OCI-LY3 (cell line): ENCODE measurements at regions not wholly inside any gene's neighbourhood (a gene's known extent, or its start where the extent isn't known, plus 50 kb on each side); places are given as distances from the start of the nearest gene placed in this dataset.

Experiments
- H2AFZ ChIP-seq: fragments of 200-600, 300-600 bp; shearing (Covaris generic); 2 replicates; pipeline ENCODE4 v1.6.0; 2014; ENCODE audit warnings: antibody characterized with exemption, low read depth, low read length
- H3K27ac ChIP-seq: fragments of 200-600, 300-600 bp; sonication (generic); 2 replicates; pipeline ENCODE4 v1.5.1; 2014; ENCODE audit warnings: mild to moderate bottlenecking, low read length, moderate library complexity, mixed read lengths
- H3K27me3 ChIP-seq: fragments of 200-600, 300-600 bp; sonication (generic); 2 replicates; pipeline ENCODE4 v1.6.1; 2014; ENCODE audit warnings: low read depth, low read length, mixed read lengths
- H3K36me3 ChIP-seq: fragments of 200-600, 300-600 bp; sonication (generic); replicated peaks from 2 replicates; pipeline ENCODE3; 2014; ENCODE audit warnings: low read depth, low read length, mixed read lengths
- H3K4me1 ChIP-seq: fragments of 300-600, 200-600 bp; sonication (generic); 2 replicates; pipeline ENCODE4 v1.6.1; 2014; ENCODE audit warnings: low read length, mixed read lengths
- H3K4me2 ChIP-seq: fragments of 200-600, 300-600 bp; sonication (generic); 2 replicates; pipeline ENCODE4 v1.6.1; 2014; ENCODE audit warnings: low read length, mixed read lengths
- H3K4me3 ChIP-seq: fragments of 300-600, 200-600 bp; sonication (generic); 2 replicates; pipeline ENCODE4 v1.5.1; 2014; ENCODE audit warnings: antibody characterized with exemption, mild to moderate bottlenecking, low read length, moderate library complexity
- H3K79me2 ChIP-seq: fragments of 300-600, 200-600 bp; shearing (Covaris generic); 2 replicates; pipeline ENCODE4 v1.6.1; 2014; ENCODE audit warnings: mild to moderate bottlenecking, low read length, mixed read lengths
- H3K9ac ChIP-seq: fragments of 300-600, 200-600 bp; shearing (Covaris generic); 2 replicates; pipeline ENCODE4 v1.6.0; 2014; ENCODE audit warnings: mild to moderate bottlenecking, low read length, moderate library complexity
- H3K9me3 ChIP-seq: fragments of 200-600, 300-600 bp; shearing (Covaris generic); 2 replicates; pipeline ENCODE4 v1.6.1; 2014; ENCODE audit warnings: low read length, mixed read lengths; ENCODE audit not compliant: insufficient read depth
- H4K20me1 ChIP-seq: fragments of 200-600, 300-600 bp; sonication (generic); 2 replicates; pipeline ENCODE4 v1.6.1; 2016; ENCODE audit warnings: low read length, mixed read lengths; ENCODE audit not compliant: insufficient read depth
- EZH2phosphoT487 ChIP-seq: fragments of 200-600 bp; shearing (Covaris generic); IDR thresholded peaks from 2 replicates; pipeline ENCODE4 v1.6.1; 2018; ENCODE audit warnings: antibody characterized with exemption, mixed run types, low read depth
- TF ChIP-seq, protein P1 (sequence below): fragments of 200-600, 300-600 bp; sonication (generic); IDR thresholded peaks from 2 replicates; pipeline ENCODE4 v1.5.1; 2014; ENCODE audit warnings: antibody characterized with exemption, low read length, low read depth

DNA sequence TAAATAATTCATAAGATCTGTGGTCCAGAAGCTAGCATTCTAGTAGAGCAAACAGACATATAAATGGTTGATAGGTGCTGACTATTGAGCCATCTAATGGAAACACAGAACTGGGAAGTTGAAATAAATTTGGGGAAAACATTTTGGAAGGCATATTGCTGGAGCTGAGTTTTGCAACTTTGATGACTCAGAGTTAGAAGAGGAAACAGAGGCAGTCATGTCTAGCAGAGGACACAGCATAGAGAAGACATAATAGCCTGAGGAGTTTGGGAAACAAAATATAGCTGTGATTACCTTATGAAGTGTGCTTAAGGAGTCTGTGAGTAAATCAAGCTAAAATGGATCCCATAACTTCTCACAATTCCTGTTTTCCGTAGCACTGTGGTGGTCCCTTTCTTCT is 86.9 kb upstream of the FLRT2 start:
- Histone ChIP-seq H3K4me1 (no peaks in the 10 kb centered on the region), H3K27ac (no peak overlapping the region), H3K9me3 (no peaks in the 10 kb centered on the region), H3K9ac (no peak overlapping the region), H3K4me2 (no peak overlapping the region), H3K4me3 (no peak overlapping the region), H3K27me3 (no peaks in the 10 kb centered on the region), H4K20me1 (no peaks in the 10 kb centered on the region), H2AFZ (no peak overlapping the region), H3K79me2 (no peaks in the 10 kb centered on the region), H3K36me3 (no peaks in the 10 kb centered on the region)
- TF ChIP-seq, protein P1, sequence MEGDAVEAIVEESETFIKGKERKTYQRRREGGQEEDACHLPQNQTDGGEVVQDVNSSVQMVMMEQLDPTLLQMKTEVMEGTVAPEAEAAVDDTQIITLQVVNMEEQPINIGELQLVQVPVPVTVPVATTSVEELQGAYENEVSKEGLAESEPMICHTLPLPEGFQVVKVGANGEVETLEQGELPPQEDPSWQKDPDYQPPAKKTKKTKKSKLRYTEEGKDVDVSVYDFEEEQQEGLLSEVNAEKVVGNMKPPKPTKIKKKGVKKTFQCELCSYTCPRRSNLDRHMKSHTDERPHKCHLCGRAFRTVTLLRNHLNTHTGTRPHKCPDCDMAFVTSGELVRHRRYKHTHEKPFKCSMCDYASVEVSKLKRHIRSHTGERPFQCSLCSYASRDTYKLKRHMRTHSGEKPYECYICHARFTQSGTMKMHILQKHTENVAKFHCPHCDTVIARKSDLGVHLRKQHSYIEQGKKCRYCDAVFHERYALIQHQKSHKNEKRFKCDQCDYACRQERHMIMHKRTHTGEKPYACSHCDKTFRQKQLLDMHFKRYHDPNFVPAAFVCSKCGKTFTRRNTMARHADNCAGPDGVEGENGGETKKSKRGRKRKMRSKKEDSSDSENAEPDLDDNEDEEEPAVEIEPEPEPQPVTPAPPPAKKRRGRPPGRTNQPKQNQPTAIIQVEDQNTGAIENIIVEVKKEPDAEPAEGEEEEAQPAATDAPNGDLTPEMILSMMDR = no peak
- no peak for TF ChIP-seq EZH2phosphoT487

DNA sequence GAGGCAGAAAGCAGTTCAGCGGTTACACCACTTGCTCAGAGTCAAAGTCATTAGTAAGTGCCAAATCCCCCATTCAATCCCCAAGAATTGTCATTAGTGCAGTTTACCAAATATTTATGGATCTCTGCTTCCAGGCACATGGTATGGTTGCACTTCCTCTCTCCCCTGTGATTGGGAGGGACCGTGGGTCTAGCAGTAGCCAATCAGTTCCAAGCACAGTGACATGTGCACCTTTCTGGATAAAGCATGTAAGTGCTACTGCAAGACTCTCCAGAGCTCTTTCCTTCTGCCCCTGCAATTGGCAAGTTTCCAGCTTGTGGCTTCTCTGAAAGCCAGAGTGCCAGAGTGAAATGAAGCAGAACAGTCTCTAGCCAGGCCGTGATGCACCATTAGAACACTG is 85.3 kb upstream of the FLRT2 start:
- no peak overlapping the region for H2AFZ ChIP-seq
- no peaks in the 10 kb centered on the region for H3K79me2 ChIP-seq
- TF ChIP-seq, protein P1 = no peak
- no peak for TF ChIP-seq EZH2phosphoT487
- no peak overlapping the region for H3K4me2 ChIP-seq
- no peak overlapping the region for H3K27ac ChIP-seq
- H3K36me3 ChIP-seq = no peaks in the 10 kb centered on the region
- H4K20me1 ChIP-seq = no peaks in the 10 kb centered on the region
- H3K4me1 ChIP-seq = no peaks in the 10 kb centered on the region
- no peak overlapping the region for H3K9ac ChIP-seq
- no peak overlapping the region for H3K4me3 ChIP-seq
- H3K9me3 ChIP-seq = no peaks in the 10 kb centered on the region
- H3K27me3 ChIP-seq = no peaks in the 10 kb centered on the region

DNA sequence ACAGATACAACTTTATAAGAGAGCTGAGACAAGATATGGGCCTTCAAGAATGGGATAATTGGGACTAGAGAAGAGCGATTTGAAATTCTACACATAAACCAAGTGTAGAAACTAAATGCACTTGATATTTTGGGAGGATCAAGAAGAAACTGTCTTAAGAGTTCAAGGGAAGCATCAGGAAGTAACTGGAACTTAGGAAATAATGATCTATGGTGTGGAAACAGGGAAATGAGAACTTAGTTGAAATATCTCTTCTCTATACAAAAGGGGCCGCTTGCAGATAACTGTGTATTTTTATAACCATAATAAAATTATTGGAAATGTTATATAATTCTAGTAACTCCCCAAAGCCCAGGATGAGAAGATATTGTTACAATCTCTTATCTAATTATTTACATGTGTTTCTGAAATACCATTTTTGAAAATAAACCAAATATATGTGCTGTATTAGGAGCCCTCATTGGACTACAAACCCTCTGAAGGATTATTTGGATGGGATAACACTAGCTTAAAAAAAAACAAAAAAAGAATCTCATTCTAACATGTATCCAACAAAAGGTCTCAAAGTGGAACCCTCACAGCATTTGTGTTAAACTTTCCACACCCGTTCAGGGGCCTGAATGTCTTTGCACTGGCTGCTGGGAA is 84.7 kb upstream of the FLRT2 start:
- no peak overlapping the region for H3K4me2 ChIP-seq
- no peaks in the 10 kb centered on the region for H3K79me2 ChIP-seq
- no peaks in the 10 kb centered on the region for H3K36me3 ChIP-seq
- no peak overlapping the region for H2AFZ ChIP-seq
- no peaks in the 10 kb centered on the region for H3K9me3 ChIP-seq
- H3K4me1 ChIP-seq = no peaks in the 10 kb centered on the region
- H3K9ac ChIP-seq = no peak overlapping the region
- H3K4me3 ChIP-seq = no peak overlapping the region
- H3K27ac ChIP-seq = no peak overlapping the region
- H3K27me3 ChIP-seq = no peaks in the 10 kb centered on the region
- TF ChIP-seq, protein P1 = no peak
- TF ChIP-seq EZH2phosphoT487 = no peak
- H4K20me1 ChIP-seq = no peaks in the 10 kb centered on the region

DNA sequence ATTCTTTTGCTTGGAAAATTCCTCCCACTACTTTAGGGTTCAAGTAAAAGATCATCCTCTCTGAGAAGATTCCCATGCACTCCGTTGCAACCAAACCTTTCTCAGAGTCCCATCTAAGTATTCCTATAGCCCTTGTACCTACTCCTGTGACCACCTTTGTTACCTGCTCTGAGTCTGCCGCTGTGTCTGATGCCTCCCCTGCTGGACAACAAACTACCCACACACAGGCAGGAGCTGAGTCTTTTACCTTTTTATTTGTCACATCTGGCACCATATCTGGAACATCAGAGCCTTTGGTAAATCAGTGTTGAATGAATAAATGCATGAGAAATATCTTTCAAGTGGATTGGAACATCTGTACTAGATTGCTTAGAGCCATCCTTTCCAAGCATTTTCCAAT is 82.1 kb upstream of the FLRT2 start:
- no peak overlapping the region for H3K27ac ChIP-seq
- H3K4me3 ChIP-seq = no peak overlapping the region
- H2AFZ ChIP-seq = no peak overlapping the region
- no peaks in the 10 kb centered on the region for H3K4me1 ChIP-seq
- no peaks in the 10 kb centered on the region for H3K36me3 ChIP-seq
- no peaks in the 10 kb centered on the region for H3K79me2 ChIP-seq
- H4K20me1 ChIP-seq = no peaks in the 10 kb centered on the region
- no peaks in the 10 kb centered on the region for H3K27me3 ChIP-seq
- no peak overlapping the region for H3K9ac ChIP-seq
- no peak overlapping the region for H3K4me2 ChIP-seq
- TF ChIP-seq EZH2phosphoT487 = no peak
- TF ChIP-seq, protein P1 = no peak
- H3K9me3 ChIP-seq = no peaks in the 10 kb centered on the region
